H1 (cell line): ENCODE measurements at regions not wholly inside any gene's neighbourhood (a gene's known extent, or its start where the extent isn't known, plus 50 kb on each side); places are given as distances from the start of the nearest gene placed in this dataset.
A peak's percentile ranks its signal among the peaks of the same experiment; 100 is the strongest.

ENCODE experiments used
- CTCF ChIA-PET: fragments of 300-600 bp; sonication (Branson Sonifier 250); formaldehyde crosslinking; loops from one replicate; lab custom pipeline; 2021; ENCODE audit not compliant: partially characterized antibody; lab: Charles Lee
- POLR2A ChIA-PET: fragments of 300-600 bp; sonication (Branson Sonifier 250); formaldehyde crosslinking; loops from one replicate; lab custom pipeline; 2021; ENCODE audit warnings: inconsistent platforms; ENCODE audit not compliant: partially characterized antibody; lab: Charles Lee
- DNase-seq, 2 experiments: peaks; one replicate each; pipeline versions ENCODE4 v3.0.0 to v3.0.0-alpha.2; 2010 to 2022; ENCODE audit warnings: low spot score in 2 of 2, low read depth in 1 of 2, mixed read lengths in 1 of 2
- FAIRE-seq: peaks from 2 replicates; lab custom pipeline; 2011; peaks lifted over from hg19 to GRCh38; lab: Jason Lieb, UNC
- H2AFZ ChIP-seq: 2 replicates; pipeline ENCODE4 v1.8.1; 2012; ENCODE audit warnings: low read length, inconsistent platforms
- H2AK5ac ChIP-seq: 2 replicates; pipeline ENCODE4 v1.6.1; 2013; ENCODE audit warnings: low read depth, low read length
- H2BK120ac ChIP-seq: replicated peaks from 2 replicates; pipeline ENCODE3; 2013; ENCODE audit warnings: low read depth, low read length, inconsistent platforms
- H2BK12ac ChIP-seq: 2 replicates; pipeline ENCODE4 v1.6.1; 2013; ENCODE audit warnings: low read depth, low read length
- H2BK15ac ChIP-seq: 2 replicates; pipeline ENCODE4 v1.6.1; 2013; ENCODE audit warnings: low read length
- H2BK20ac ChIP-seq: 2 replicates; pipeline ENCODE4 v1.6.1; 2013; ENCODE audit warnings: low read length
- H2BK5ac ChIP-seq: 2 replicates; pipeline ENCODE4 v1.6.1; 2013; ENCODE audit warnings: low read depth, low read length
- H3K14ac ChIP-seq: 2 replicates; pipeline ENCODE4 v1.6.1; 2013; ENCODE audit warnings: inconsistent platforms; ENCODE audit not compliant: insufficient read length
- H3K18ac ChIP-seq: 2 replicates; pipeline ENCODE4 v1.6.1; 2013; ENCODE audit warnings: low read length; ENCODE audit errors: extremely low read depth
- H3K23ac ChIP-seq: 2 replicates; pipeline ENCODE4 v1.6.1; 2013; ENCODE audit warnings: inconsistent platforms; ENCODE audit not compliant: insufficient read length
- H3K23me2 ChIP-seq: 2 replicates; pipeline ENCODE4 v1.6.1; 2013; ENCODE audit warnings: low read depth, low read length
- H3K27ac ChIP-seq: 2 replicates; pipeline ENCODE4 v1.6.1; 2011; ENCODE audit warnings: low read depth, low read length, inconsistent platforms
- H3K27me3 ChIP-seq, 4 experiments: replicated peaks in 1 of 4; 1 replicate in 1 of 4; 2 replicates in 3 of 4; pipeline versions ENCODE4 v1.6.1 to v1.8.1; 2011 to 2013; ENCODE audit warnings: low read length in 3 of 4, mild to moderate bottlenecking in 3 of 4, inconsistent platforms in 2 of 4, mixed read lengths in 2 of 4, moderate library complexity in 1 of 4; ENCODE audit not compliant: control insufficient read depth in 3 of 4, insufficient read depth in 3 of 4; ENCODE audit errors: extremely low read depth in 1 of 4
- H3K36me3 ChIP-seq, 4 experiments: 2 replicates each; pipeline versions ENCODE4 v1.6.1 to v1.8.1; 2011 to 2013; ENCODE audit warnings: mild to moderate bottlenecking in 4 of 4, low read length in 3 of 4, moderate library complexity in 2 of 4, control low read depth in 1 of 4, inconsistent platforms in 1 of 4; ENCODE audit not compliant: insufficient read depth in 4 of 4, control insufficient read depth in 2 of 4
- H3K4ac ChIP-seq: replicated peaks from 2 replicates; pipeline ENCODE3; 2013; ENCODE audit warnings: low read length, low read depth, mixed read lengths, inconsistent platforms; ENCODE audit not compliant: insufficient read length
- H3K4me1 ChIP-seq, 4 experiments: replicated peaks in 1 of 4; 1 replicate in 1 of 4; 2 replicates in 3 of 4; pipeline versions ENCODE4 v1.6.1 to v1.8.1; 2011 to 2013; ENCODE audit warnings: low read length in 3 of 4, inconsistent platforms in 2 of 4, mixed read lengths in 1 of 4; ENCODE audit not compliant: insufficient read depth in 4 of 4, control insufficient read depth in 3 of 4
- H3K4me2 ChIP-seq, 2 experiments: 2 replicates each; pipeline versions ENCODE4 v1.6.1 to v1.8.1; 2011 to 2013; ENCODE audit warnings: low read depth in 2 of 2, low read length in 2 of 2, control low read depth in 1 of 2, inconsistent platforms in 1 of 2, mild to moderate bottlenecking in 1 of 2; ENCODE audit not compliant: insufficient read depth in 1 of 2
- H3K4me3 ChIP-seq, 4 experiments: fragments of 200-600, 300-600 bp in 1 of 4; sonication (generic), shearing (Covaris generic), sonication (Bioruptor Twin) in 1 of 4; 2 replicates each; pipeline versions ENCODE4 v1.5.1 to v1.8.1; 2011 to 2016; ENCODE audit warnings: low read length in 4 of 4, low read depth in 3 of 4, control low read depth in 2 of 4, inconsistent platforms in 2 of 4, mild to moderate bottlenecking in 2 of 4, mixed read lengths in 1 of 4, moderate library complexity in 1 of 4; ENCODE audit not compliant: insufficient read depth in 2 of 4; ENCODE audit errors: extremely low read depth in 1 of 4
- H3K56ac ChIP-seq: replicated peaks from 2 replicates; pipeline ENCODE3; 2013; ENCODE audit warnings: low read depth, mild to moderate bottlenecking, mixed read lengths, low read length, inconsistent platforms; ENCODE audit not compliant: insufficient read length
- H3K79me1 ChIP-seq: 2 replicates; pipeline ENCODE4 v1.6.1; 2013; ENCODE audit warnings: low read depth, low read length, control low read depth
- H3K79me2 ChIP-seq, 2 experiments: 2 replicates each; pipeline versions ENCODE4 v1.6.1 to v1.8.1; 2012 to 2013; ENCODE audit warnings: low read length in 2 of 2, mild to moderate bottlenecking in 2 of 2, inconsistent platforms in 1 of 2; ENCODE audit not compliant: insufficient read depth in 2 of 2, control insufficient read depth in 1 of 2
- H3K9ac ChIP-seq, 4 experiments: replicated peaks in 1 of 4; 1 replicate in 1 of 4; 2 replicates in 3 of 4; pipeline versions ENCODE4 v1.6.1 to v1.8.1; 2011 to 2013; ENCODE audit warnings: low read depth in 3 of 4, low read length in 3 of 4, control low read depth in 2 of 4, mild to moderate bottlenecking in 2 of 4, moderate library complexity in 2 of 4, inconsistent platforms in 1 of 4; ENCODE audit errors: extremely low read depth in 1 of 4
- H3K9me3 ChIP-seq, 2 experiments: 2 replicates each; pipeline versions ENCODE4 v1.6.1 to v1.8.1; 2012 to 2013; ENCODE audit warnings: mild to moderate bottlenecking in 2 of 2, moderate library complexity in 2 of 2, control low read depth in 1 of 2, inconsistent platforms in 1 of 2, low read depth in 1 of 2, low read length in 1 of 2, mixed read lengths in 1 of 2; ENCODE audit not compliant: insufficient read depth in 2 of 2
- H4K20me1 ChIP-seq, 2 experiments: replicated peaks in 1 of 2; 2 replicates each; pipeline versions ENCODE3 to v1.8.1; 2011 to 2013; ENCODE audit warnings: inconsistent platforms in 2 of 2, low read length in 2 of 2, mild to moderate bottlenecking in 1 of 2; ENCODE audit not compliant: insufficient read depth in 2 of 2, control insufficient read depth in 1 of 2
- H4K5ac ChIP-seq: 2 replicates; pipeline ENCODE4 v1.6.1; 2013; ENCODE audit warnings: low read length, low read depth, mixed read lengths, inconsistent platforms; ENCODE audit not compliant: insufficient read length
- H4K8ac ChIP-seq: 2 replicates; pipeline ENCODE4 v1.8.0; 2013; ENCODE audit warnings: mild to moderate bottlenecking, moderate library complexity, low read length, inconsistent platforms; ENCODE audit not compliant: insufficient read depth; ENCODE audit errors: extremely low read depth
- H4K91ac ChIP-seq: replicated peaks from 2 replicates; pipeline ENCODE3; 2013; ENCODE audit warnings: low read length, mixed read lengths, inconsistent platforms; ENCODE audit not compliant: insufficient read length
- HDAC2 ChIP-seq, 2 experiments: fragments of 300-600 bp in 1 of 2; sonication (generic) in 1 of 2; IDR thresholded peaks; 2 replicates each; pipeline ENCODE4 v1.6.1; 2011 to 2012; ENCODE audit warnings: low read depth in 2 of 2, low read length in 2 of 2, mild to moderate bottlenecking in 2 of 2, moderate library complexity in 2 of 2, borderline replicate concordance in 1 of 2, inconsistent platforms in 1 of 2
- MAFK ChIP-seq: IDR thresholded peaks from 2 replicates; pipeline ENCODE4 v1.6.1; 2012; ENCODE audit warnings: low read depth, mild to moderate bottlenecking, improper control_type of control experiment, low read length
- WGBS, 2 experiments: shearing (Covaris generic) in 1 of 2; methylation state at CpG; one replicate each; pipeline versions ENCODE4 v1.1.6 to v1.1.7; 2013 to 2015; ENCODE audit warnings: low lambda C conversion rate in 2 of 2, mixed read lengths in 2 of 2, inconsistent platforms in 1 of 2, low coverage in 1 of 2, missing lambda C conversion rate in 1 of 2; ENCODE audit not compliant: insufficient replicate concordance in 2 of 2, insufficient coverage in 1 of 2, insufficient read length in 1 of 2; ENCODE audit errors: extremely low coverage in 1 of 2, missing lambda C conversion rate in 1 of 2; 5-methylcytosine and 5-hydroxymethylcytosine counted together

DNA sequence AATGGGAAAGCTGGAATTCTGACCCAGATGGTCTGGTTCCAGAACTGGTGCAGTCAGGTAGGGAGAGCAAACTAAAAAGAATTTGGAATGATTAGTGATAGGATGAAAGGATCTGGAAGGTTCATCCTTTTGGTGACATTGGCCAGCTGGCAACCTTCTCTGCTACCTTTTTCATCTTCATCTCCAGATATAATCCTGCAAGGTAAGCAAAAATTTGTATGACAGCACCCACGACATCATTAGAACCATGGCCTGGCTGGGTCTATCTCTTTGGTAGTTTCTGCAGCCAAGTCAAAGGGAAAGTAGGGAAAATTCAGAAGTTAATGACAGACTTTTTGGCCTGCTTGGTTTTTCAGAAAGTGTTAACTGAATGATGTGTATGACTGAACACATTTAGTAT is 188.9 kb upstream of the MALRD1 start:
- no peak overlapping the region for H2AK5ac ChIP-seq
- H2BK20ac ChIP-seq: no peak overlapping the region
- DNase-seq (no peak), FAIRE-seq (no peak)
- H3K4ac ChIP-seq: no peak overlapping the region
- no peaks in the 10 kb centered on the region for H3K9me3 ChIP-seq
- H2BK120ac ChIP-seq: no peak overlapping the region
- no peaks in the 10 kb centered on the region for H4K20me1 ChIP-seq
- H2BK15ac ChIP-seq: no peak overlapping the region
- H3K79me2 ChIP-seq: no peaks in the 10 kb centered on the region
- H3K36me3 ChIP-seq: no peaks in the 10 kb centered on the region
- CTCF ChIA-PET: interaction anchor here (1.1 kb wide), 1 partner anchor 36 kb away, joined by 3 read pairs; no protein-coding TSS in a partner anchor
- no peak overlapping the region for H4K91ac ChIP-seq
- POLR2A ChIA-PET: no interaction called here
- H4K5ac ChIP-seq: no peak overlapping the region
- H3K23me2 ChIP-seq: no peaks in the 10 kb centered on the region
- TF ChIP-seq MAFK: peak; percentile 54
- TF ChIP-seq HDAC2 (IDR thresholded peaks at IDR 0.05; ENCODE audit: borderline replicate concordance in 1 of 2, low read depth in 2 of 2, low read length in 2 of 2): no peak
- no peak overlapping the region for H3K14ac ChIP-seq
- H3K4me3 ChIP-seq: no peak overlapping the region
- H3K23ac ChIP-seq: no peak overlapping the region
- peaks cover 0 to 3% (median 0%) of the 10 kb centered on the region in 4 experiments; a peak in 1 of 7 replicates for H3K4me1 ChIP-seq
- WGBS, 2 experiments: 89% methylated on average over 1 of the region's 1 CpG; no CpG with 5 or more reads in 1 of the 2 experiments
- H3K27ac ChIP-seq: no peak overlapping the region
- H2BK5ac ChIP-seq: no peak overlapping the region
- H3K9ac ChIP-seq: no peak overlapping the region
- no peaks in the 10 kb centered on the region for H3K79me1 ChIP-seq
- no peak overlapping the region for H2AFZ ChIP-seq
- H3K18ac ChIP-seq: no peak overlapping the region
- no peak overlapping the region for H3K56ac ChIP-seq
- H3K4me2 ChIP-seq: no peak overlapping the region
- no peak overlapping the region for H2BK12ac ChIP-seq
- no peaks in the 10 kb centered on the region for H3K27me3 ChIP-seq
- no peak overlapping the region for H4K8ac ChIP-seq
